IPS-20b (cell line): ENCODE measurements at regions not wholly inside any gene's neighbourhood (a gene's known extent, or its start where the extent isn't known, plus 50 kb on each side); places are given as distances from the start of the nearest gene placed in this dataset.

Experiments
- H3K27ac ChIP-seq: one replicate; pipeline ENCODE4 v1.5.1; 2013; ENCODE audit warnings: low read length
- H3K27me3 ChIP-seq: 2 replicates; pipeline ENCODE4 v1.6.1; 2013; ENCODE audit warnings: mild to moderate bottlenecking, low read length, inconsistent platforms; ENCODE audit not compliant: insufficient read depth
- H3K36me3 ChIP-seq: 2 replicates; pipeline ENCODE4 v1.6.1; 2013; ENCODE audit warnings: low read depth, mild to moderate bottlenecking, inconsistent platforms, low read length, moderate library complexity; ENCODE audit not compliant: insufficient read depth
- H3K4me1 ChIP-seq: 2 replicates; pipeline ENCODE4 v1.6.1; 2013; ENCODE audit warnings: mild to moderate bottlenecking, control low read depth, inconsistent platforms, low read length, moderate library complexity; ENCODE audit not compliant: insufficient read depth
- H3K4me3 ChIP-seq: 2 replicates; pipeline ENCODE4 v1.5.1; 2013; ENCODE audit warnings: mild to moderate bottlenecking, low read length, inconsistent platforms
- H3K9ac ChIP-seq: 2 replicates; pipeline ENCODE4 v1.6.1; 2013; ENCODE audit warnings: low read depth, mild to moderate bottlenecking, inconsistent platforms, low read length, moderate library complexity
- H3K9me3 ChIP-seq: 2 replicates; pipeline ENCODE4 v1.6.1; 2013; ENCODE audit warnings: mild to moderate bottlenecking, low read depth, low read length, inconsistent platforms; ENCODE audit not compliant: insufficient read depth

- Histone ChIP-seq H3K36me3 (no peaks in the 10 kb centered on the region), H3K27ac (no peak overlapping the region), H3K4me1 (peaks cover 15% of the 10 kb centered on the region; the same call in 1 of the 2 replicates), H3K4me3 (peak overlapping the region; percentile 31; the same call in 1 of the 2 replicates), H3K27me3 (no peaks in the 10 kb centered on the region), H3K9ac (no peak overlapping the region), H3K9me3 (no peaks in the 10 kb centered on the region)
Observed at GRCh38 chr12:77362509-77363210, 297.3 kb upstream of the E2F7 start.

- Histone ChIP-seq H3K36me3 (no peaks in the 10 kb centered on the region), H3K4me1 (peaks cover 8% of the 10 kb centered on the region; the same call in 1 of the 2 replicates), H3K9me3 (no peaks in the 10 kb centered on the region), H3K4me3 (no peak overlapping the region), H3K9ac (no peak overlapping the region), H3K27me3 (no peaks in the 10 kb centered on the region), H3K27ac (no peak overlapping the region)
Observed at GRCh38 chr12:77357655-77358054, 292.3 kb upstream of the E2F7 start.

- no peak overlapping the region for H3K4me3 ChIP-seq
- H3K9me3 ChIP-seq, result no peaks in the 10 kb centered on the region
- H3K36me3 ChIP-seq, result no peaks in the 10 kb centered on the region
- no peak overlapping the region for H3K27ac ChIP-seq
- no peak overlapping the region for H3K9ac ChIP-seq
- no peaks in the 10 kb centered on the region for H3K27me3 ChIP-seq
- H3K4me1 ChIP-seq, result no peaks in the 10 kb centered on the region
Observed at GRCh38 chr12:77354766-77355362, 289.5 kb upstream of the E2F7 start.

GRCh38 chr12:77352946-77353345 is 287.6 kb upstream of the E2F7 start:
- Histone ChIP-seq H3K36me3 (no peaks in the 10 kb centered on the region), H3K9ac (no peak overlapping the region), H3K27ac (no peak overlapping the region), H3K4me1 (no peaks in the 10 kb centered on the region), H3K9me3 (no peaks in the 10 kb centered on the region), H3K4me3 (no peak overlapping the region), H3K27me3 (no peaks in the 10 kb centered on the region)

GRCh38 chr12:77351860-77352259 is 286.5 kb upstream of the E2F7 start:
- no peaks in the 10 kb centered on the region for H3K36me3 ChIP-seq
- H3K27me3 ChIP-seq, result no peaks in the 10 kb centered on the region
- no peaks in the 10 kb centered on the region for H3K9me3 ChIP-seq
- no peak overlapping the region for H3K9ac ChIP-seq
- no peaks in the 10 kb centered on the region for H3K4me1 ChIP-seq
- no peak overlapping the region for H3K27ac ChIP-seq
- no peak overlapping the region for H3K4me3 ChIP-seq

GRCh38 chr12:77349689-77350370 is 284.5 kb upstream of the E2F7 start:
- Histone ChIP-seq H3K36me3 (no peaks in the 10 kb centered on the region), H3K27me3 (no peaks in the 10 kb centered on the region), H3K27ac (no peak overlapping the region), H3K4me1 (no peaks in the 10 kb centered on the region), H3K9ac (no peak overlapping the region), H3K4me3 (no peak overlapping the region), H3K9me3 (no peaks in the 10 kb centered on the region)

- Histone ChIP-seq H3K4me1 (peaks cover 9% of the 10 kb centered on the region; the same call in 1 of the 2 replicates), H3K36me3 (no peaks in the 10 kb centered on the region), H3K9ac (no peak overlapping the region), H3K27ac (no peak overlapping the region), H3K4me3 (no peak overlapping the region), H3K27me3 (no peaks in the 10 kb centered on the region), H3K9me3 (no peaks in the 10 kb centered on the region)
Observed at GRCh38 chr12:77347017-77347416, 281.6 kb upstream of the E2F7 start.

- Histone ChIP-seq H3K4me3 (no peak overlapping the region), H3K27me3 (no peaks in the 10 kb centered on the region), H3K9ac (no peak overlapping the region), H3K36me3 (no peaks in the 10 kb centered on the region), H3K9me3 (no peaks in the 10 kb centered on the region), H3K4me1 (peaks cover 9% of the 10 kb centered on the region; the same call in 1 of the 2 replicates), H3K27ac (no peak overlapping the region)
Observed at GRCh38 chr12:77345336-77345735, 280.0 kb upstream of the E2F7 start.

- Histone ChIP-seq H3K9me3 (no peaks in the 10 kb centered on the region), H3K27ac (no peak overlapping the region), H3K4me3 (no peak overlapping the region), H3K36me3 (no peaks in the 10 kb centered on the region), H3K9ac (no peak overlapping the region), H3K4me1 (peaks cover 9% of the 10 kb centered on the region; the same call in 1 of the 2 replicates), H3K27me3 (no peaks in the 10 kb centered on the region)
Observed at GRCh38 chr12:77344651-77345050, 279.3 kb upstream of the E2F7 start.

- no peak overlapping the region for H3K27ac ChIP-seq
- no peaks in the 10 kb centered on the region for H3K36me3 ChIP-seq
Observed at GRCh38 chr12:77343291-77343690, 277.9 kb upstream of the E2F7 start.

GRCh38 chr12:77342253-77342652 is 276.9 kb upstream of the E2F7 start:
- H3K4me1 ChIP-seq, result peaks cover 9% of the 10 kb centered on the region; the same call in 1 of the 2 replicates
- H3K27me3 ChIP-seq, result no peaks in the 10 kb centered on the region
- H3K9me3 ChIP-seq, result no peaks in the 10 kb centered on the region
- H3K4me3 ChIP-seq, result no peak overlapping the region
- H3K9ac ChIP-seq, result no peak overlapping the region
- no peak overlapping the region for H3K27ac ChIP-seq
- H3K36me3 ChIP-seq, result no peaks in the 10 kb centered on the region

More at GRCh38 chr12:77343291-77343690, 277.9 kb upstream of the E2F7 start:
- peaks cover 9% of the 10 kb centered on the region; the same call in 1 of the 2 replicates for H3K4me1 ChIP-seq
- H3K9ac ChIP-seq, result no peak overlapping the region
- H3K9me3 ChIP-seq, result no peaks in the 10 kb centered on the region
- H3K27me3 ChIP-seq, result no peaks in the 10 kb centered on the region
- H3K4me3 ChIP-seq, result no peak overlapping the region

GRCh38 chr12:77339610-77340009 is 274.2 kb upstream of the E2F7 start:
- Histone ChIP-seq H3K27me3 (no peaks in the 10 kb centered on the region), H3K4me3 (no peak overlapping the region), H3K9ac (no peak overlapping the region), H3K9me3 (no peaks in the 10 kb centered on the region), H3K27ac (no peak overlapping the region), H3K36me3 (no peaks in the 10 kb centered on the region), H3K4me1 (peaks cover 9% of the 10 kb centered on the region; the same call in 1 of the 2 replicates)
